ENCODE measurements at regions not wholly inside any gene's neighbourhood (a gene's known extent, or its start where the extent isn't known, plus 50 kb on each side); places are given as distances from the start of the nearest gene placed in this dataset.
A peak's percentile ranks its signal among the peaks of the same experiment; 100 is the strongest.
"Not testable (repeated sequence)": the region's sequence is repeated elsewhere in the genome, so short reads cannot be mapped to it uniquely, and the experiment has no call there.

DNA sequence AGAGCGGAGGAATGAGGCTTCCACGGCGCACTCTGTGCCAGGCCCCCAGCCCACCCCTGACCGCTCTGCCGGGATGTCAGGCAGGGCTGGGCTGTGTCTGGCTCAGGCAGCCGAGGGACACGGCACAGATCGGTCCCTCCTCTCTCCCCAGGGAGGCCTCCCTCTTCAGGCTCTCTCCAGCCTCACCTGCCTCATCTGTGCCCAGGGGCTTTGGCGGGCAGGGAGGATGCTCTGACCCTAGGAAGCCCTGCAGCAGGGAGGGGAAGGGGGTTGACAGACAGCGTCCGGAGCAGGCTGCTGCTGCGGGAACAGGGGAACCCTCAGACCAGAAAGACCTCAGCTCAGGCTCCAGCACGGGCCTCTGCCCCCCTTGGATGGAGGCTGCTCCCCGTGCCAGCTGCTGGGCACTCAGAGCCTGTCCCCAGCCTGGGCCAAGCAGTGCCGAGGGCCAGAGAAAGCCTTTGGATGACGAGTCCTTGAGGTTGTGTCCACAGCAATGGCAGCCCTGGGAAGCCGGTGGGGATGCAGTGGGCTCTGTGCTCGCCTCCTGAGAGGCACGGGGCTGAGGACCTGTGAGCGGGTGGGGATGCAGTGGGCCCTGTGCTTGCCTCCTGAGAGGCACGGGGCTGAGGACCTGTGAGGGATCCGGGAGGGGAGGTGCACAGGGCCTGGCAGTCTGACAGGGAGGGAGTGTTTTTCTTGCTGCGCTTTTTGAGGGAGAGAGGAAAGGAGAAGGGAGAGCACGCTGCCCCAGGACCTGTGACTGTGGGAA lies 66.9 kb downstream of the FOXL3 start:
- DNase-seq: no peak

DNA sequence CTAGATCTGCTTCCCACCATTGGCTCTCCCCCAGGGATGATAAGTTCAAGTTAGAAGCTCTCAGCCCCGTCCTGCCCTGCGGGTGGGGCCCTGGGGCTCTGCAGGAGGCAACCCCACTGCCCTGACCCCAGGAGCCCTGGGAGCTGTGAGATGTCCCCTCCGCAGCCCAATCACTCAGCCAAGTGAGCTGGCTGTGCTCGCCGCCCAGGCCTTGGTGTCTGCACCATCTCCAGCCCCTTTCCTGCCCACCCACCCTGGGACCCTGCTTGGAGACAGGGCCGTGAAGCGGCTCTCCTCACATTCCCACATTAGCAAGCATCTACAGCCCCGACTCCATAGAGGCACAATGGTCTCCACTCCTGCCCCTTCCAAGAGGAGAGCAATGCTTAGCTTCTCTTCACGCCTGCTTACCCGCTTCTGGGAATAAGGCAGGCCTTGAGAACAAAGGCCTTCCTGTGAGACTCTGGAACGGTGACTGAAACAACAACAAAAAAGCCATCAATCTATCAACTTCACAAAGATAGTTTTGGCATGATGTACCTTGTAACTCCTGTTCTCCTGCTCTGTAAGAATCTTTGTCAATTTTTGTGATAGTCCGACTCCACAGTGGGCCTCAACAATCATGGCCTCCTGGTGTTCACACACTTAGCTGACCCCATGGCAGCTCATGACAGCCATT lies 67.7 kb downstream of the FOXL3 start:
- DNase-seq: no peak

DNA sequence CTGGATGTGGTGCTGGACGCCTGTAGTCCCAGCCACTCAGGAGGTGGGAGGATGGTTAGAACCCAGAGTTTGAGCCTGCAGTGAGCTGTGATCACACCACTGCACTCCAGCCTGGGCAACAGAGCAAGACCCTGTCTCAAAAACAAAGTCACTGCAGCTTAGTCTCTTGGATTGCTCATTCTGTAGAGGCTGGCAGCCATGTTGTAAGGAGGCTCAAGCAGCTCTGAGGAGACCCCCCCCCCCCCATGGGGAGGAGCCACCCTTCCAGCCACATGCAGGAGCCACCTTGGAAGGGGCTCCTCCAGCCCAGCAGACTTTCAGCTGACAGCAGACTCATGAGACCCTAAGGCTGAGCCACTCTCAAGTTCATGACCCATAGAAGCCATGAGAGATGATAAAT lies 68.4 kb downstream of the FOXL3 start:
- DNase-seq: no peak

DNA sequence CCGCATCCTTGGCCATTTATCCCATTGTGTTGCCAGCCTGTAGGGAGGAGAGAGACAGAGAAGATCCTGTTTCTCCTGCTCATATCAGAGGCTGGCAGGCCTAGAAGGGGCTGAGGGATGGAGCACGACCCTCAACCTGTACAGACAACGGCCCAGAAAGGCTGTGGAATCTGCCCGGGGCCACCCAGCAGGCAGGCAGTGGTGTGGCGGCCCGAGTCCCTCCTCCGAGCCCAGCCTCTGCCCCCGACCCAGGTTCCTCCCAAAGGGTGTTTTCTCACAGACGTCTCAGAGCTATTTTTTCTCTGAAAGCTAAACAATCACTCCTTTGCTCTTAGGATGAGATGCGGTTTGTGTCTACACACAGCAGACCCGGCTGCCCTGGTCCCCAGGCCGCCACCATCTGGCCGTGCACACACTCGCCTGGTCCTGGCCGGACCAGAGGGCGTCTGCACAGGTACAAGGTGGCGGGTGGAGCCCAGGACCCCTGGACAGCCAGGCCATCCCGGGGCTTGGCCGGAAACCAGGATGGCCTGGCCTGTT lies 69.3 kb downstream of the FOXL3 start:
- no peak for DNase-seq

DNA sequence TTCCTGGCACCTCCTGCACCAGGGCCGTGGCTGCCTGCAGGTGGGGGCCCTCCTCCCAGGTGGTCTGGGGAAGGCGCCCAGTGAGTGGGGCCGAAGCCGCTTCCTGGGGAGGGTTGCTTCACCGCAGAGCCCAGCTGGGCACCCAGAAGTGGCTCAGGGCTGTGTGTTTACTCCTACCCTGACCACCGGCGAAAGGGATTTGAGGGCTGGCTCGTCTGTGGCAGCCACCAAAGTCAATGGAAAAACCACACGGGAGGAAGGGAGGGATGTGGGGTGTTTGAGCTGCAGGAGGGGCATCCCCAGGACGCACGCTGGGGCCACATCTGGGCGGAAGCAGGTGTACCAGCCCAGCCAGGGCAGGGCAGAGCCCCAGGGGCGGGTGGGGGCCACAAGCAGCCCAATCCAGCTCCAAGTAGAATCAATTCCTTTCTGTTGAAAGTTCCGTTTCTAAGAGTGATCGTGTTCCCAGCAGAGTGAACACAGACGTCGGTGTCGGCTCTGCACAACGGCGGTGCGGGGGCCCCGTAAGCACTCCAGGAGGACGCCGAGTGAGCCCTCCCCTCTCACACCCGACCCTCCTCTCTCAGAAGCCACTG lies 69.9 kb downstream of the FOXL3 start:
- no peak for DNase-seq

DNA sequence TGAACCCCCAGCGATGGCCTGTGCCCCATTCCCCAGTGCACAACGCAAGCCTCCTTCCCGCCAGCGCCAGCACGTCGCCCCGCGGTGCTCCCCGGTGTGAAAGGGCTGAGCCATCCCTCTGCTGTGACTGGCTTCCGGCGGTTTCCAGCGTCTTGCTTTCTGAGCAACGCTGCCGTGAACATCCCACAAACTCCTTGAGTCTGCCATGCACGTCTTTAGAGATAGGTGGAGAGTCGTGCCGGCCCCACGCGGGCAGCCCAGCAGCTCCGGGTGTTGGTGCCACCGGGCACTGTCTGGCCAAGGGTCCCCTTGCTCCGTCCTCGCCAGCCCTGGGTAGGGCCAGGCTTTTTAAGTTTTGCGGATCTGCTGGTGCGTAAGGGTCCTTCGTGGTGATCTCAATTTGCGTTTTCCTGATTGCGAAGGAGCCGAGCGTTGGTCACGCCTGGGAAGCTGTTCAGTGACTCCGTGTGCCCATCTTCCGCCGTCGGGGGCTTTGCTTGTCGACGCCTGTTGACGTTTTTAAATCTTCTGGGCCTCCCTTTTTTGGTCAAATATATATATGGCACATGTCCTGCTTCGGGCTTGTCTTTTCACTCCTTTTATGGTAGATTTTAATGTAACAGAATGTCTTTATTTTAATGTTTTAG lies 70.6 kb downstream of the FOXL3 start:
- DNase-seq: no peak

DNA sequence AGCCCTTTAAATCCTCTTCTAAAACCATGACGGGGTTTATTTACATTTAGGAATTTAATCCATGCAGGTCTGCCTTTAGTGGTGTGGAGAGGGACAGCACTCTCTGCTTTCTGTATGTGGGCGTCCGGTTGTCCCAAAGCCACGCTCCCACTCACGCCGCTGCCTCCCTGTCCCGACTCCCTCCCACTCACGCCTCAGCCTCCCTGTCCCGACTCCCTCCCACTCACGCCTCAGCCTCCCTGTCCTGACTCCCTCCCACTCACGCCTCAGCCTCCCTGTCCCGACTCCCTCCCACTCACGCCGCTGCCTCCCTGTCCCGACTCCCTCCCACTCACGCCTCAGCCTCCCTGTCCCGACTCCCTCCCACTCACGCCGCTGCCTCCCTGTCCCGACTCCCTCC lies 71.2 kb downstream of the FOXL3 start:
- not testable (repeated sequence) for DNase-seq

DNA sequence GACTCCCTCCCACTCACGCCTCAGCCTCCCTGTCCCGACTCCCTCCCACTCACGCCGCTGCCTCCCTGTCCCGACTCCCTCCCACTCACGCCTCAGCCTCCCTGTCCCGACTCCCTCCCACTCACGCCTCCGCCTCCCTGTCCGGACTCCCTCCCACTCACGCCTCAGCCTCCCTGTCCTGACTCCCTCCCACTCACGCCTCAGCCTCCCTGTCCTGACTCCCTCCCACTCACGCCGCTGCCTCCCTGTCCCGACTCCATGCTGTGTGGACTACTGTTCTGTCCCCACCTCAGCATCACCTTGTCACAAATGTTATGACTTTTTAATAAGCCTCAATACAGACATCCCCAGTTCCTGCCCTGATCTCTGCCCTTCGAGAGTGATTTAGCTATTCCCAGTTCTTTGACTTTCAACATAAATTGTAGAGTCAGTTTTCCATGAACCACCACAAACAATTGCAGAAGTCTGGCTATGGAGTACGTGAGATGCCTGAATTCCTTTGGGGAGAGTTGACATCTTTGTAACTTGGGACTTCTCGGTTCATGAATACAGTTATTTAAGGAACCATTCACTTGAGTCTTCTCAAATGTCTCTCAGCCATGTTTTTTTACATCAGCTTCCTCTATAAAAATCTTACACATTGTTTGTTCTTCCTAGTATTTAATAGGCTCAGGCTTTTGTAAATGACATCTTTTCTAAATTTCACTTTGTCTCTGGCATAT lies 71.9 kb downstream of the FOXL3 start:
- no peak for DNase-seq

DNA sequence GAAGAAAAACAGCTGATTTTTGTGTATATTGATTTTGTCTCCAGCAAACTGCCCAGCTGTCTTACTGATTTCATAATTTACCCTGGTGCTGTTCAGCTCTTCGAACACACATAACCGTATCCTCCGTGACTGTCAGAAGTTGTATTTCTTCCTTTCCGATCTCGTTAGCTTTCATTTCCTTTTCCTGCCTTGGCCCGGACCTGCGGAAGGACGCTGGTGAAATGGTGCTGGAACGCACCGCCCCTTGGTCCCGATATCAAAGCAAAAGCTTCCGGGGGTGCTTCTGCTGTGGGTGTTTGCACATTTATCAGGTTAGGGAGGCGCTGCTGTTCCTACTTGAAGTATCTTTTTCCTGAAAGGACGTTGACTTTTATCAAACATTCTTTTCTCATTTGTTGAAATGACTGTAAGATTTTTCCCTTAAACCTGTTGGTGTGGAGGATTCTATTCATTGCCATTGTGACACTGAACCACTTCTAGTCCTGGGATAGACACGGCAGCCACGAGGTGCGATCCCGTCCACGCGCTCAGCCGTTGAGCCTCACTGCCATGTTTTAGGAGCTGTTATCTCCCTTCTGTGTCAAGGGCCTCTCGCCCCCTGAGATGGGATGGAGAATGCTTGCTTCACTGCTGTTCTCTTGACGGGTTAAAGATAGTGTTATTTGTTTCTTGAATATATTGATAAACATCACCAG lies 72.6 kb downstream of the FOXL3 start:
- DNase-seq: peak; percentile 36 to 61

DNA sequence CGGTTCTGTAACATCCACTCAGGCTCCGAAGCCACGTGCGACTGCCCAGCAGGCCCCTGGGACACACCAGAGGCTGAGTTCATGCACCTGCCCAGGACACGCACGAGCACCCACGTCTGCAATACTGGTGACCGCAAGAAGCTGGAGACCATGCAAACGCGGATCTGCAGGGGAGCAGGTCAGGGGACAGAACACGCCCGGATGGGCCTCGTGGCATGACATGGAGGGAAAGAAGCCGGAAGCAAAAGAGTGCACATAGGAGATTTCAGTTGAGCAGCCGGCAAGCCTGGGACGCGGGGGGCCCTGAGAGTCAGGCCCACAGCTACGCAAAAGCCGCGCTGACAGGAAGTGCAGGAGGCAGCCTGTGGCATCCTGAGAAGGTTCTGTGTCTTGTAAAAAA lies 73.7 kb downstream of the FOXL3 start:
- DNase-seq: peak; percentile 39 to 52

DNA sequence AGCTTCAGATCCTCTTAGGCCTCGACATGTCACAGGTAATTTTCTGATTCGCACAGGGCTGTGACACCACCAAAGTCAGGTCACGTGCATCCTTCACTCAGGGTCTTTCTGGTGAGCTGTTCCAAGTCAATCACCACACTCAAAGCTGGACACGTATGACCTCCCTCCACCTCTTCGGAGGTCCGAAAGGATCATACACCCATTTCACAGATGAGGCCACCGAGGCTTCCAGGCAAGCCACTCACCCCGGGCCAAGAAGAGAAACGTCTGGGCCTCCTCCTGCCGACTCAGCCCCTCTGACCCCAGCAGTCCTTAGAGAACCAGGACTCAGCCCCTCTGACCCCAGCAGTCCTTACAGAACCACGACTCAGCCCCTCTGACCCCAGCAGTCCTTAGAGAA lies 74.6 kb downstream of the FOXL3 start:
- DNase-seq: no peak

DNA sequence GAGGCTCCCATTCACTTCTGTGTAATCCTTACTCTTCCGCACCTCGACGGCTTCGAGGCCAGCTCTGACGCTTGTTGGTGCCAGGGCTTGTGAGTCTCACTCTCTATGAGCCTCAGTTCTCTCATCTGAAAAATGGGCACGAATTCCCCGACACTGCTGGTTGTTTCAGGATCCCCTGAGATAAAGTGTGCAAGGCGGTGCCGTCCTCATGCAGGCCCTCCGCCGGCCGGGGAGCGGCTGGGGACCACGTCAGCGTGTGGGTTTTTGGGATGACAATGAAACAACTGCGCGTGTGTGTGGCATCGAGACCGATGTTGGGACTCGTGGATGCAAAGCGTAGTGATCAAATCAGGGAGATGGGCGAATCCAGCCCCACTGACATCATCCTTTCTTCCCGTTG lies 75.6 kb downstream of the FOXL3 start:
- no peak for DNase-seq

DNA sequence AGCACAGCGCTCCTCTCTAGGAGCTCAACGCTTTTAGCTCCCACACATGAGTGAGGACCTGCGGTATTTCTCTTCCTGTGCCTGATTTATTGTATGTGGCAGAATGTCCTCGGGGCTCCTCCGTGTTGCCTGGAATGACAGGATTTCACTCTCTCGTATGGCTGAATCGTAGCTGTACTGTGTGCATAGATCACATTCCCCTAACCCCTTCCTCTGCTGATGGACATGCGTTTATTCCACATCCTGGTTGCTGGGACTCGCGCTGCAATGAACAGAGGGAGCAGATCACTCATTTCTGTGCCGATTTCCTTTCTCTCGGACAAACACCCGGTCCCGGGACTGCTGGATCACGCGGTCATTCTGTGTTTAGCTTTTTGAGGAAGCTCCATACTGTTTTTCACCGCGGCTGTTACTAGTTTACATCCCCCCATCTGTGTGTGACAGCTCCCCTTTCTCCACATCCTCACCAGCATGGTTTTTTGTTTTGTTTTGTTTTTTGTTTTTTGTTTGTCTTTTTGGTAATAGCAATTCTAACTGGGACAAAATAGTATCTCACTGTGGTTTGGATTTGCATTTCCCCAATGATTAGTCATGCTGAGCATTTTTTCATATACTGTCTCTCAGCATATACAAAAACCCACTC lies 76.3 kb downstream of the FOXL3 start:
- no peak for DNase-seq

DNA sequence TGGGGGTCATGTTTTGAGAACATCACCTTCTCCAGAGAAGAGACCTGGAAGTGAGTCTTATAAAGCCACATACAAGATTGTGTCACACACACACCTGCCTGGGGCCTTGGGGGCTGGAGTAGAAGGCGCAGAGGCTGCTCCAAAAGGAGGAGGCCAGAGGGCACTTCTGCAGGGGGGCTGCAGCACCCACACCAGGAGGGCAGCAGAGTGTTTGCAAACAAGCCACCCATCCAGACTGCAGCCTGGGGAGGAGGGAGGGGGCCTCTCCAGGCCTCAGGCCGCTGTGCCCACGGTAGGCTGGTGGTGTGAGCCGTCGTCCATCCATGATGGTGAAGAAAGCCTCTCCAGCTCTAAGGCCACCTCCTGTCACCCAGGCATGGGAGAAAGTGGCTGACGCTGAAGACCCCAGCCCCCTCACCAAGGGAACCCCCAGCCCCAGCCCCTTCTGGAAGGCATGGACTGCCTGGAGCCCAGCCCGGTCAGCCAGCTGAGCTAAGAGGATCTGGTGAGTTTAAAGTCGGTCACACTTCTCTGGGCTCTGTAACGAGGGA lies 77.5 kb downstream of the FOXL3 start:
- DNase-seq: no peak

DNA sequence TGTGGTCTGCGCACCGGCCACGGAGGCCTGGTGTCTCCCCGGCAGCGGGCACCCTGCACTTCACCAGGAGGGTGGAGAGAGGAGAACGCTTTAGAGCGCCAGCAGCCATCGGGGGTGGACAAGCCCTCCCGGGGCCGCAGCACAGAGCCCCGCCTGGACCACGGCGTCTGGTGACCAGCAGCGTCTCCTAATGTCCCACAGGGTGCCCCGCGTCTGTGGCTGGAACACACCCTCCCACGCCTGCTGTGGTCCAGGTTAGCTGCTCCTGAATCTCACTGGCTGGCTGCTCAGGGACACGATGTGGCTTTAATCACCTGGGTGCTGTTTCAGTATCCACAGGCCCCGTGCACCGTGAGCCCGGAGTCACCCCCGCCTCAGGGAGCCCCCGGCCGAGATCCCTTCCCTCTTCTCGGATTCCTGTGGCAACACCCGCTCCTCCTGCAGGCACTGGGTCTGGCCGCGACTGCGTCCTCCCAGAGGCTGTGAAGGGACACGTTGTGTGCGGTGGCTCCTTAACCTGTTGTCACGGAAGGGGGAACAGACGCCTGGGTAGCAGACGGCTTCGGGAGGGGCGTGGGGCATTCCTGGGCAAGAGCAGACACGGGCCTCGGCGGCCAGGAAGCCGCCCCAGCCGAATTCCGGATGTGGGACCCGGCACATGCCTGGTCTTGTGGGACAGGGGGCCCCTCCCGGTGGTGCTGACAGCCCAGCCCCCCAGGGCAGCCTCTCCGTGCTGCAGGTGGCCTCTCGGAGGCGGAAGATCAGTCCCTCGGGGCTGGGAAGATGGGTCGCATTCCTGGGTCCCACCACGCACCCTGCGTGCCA lies 78.9 kb downstream of the FOXL3 start:
- DNase-seq: no peak

DNA sequence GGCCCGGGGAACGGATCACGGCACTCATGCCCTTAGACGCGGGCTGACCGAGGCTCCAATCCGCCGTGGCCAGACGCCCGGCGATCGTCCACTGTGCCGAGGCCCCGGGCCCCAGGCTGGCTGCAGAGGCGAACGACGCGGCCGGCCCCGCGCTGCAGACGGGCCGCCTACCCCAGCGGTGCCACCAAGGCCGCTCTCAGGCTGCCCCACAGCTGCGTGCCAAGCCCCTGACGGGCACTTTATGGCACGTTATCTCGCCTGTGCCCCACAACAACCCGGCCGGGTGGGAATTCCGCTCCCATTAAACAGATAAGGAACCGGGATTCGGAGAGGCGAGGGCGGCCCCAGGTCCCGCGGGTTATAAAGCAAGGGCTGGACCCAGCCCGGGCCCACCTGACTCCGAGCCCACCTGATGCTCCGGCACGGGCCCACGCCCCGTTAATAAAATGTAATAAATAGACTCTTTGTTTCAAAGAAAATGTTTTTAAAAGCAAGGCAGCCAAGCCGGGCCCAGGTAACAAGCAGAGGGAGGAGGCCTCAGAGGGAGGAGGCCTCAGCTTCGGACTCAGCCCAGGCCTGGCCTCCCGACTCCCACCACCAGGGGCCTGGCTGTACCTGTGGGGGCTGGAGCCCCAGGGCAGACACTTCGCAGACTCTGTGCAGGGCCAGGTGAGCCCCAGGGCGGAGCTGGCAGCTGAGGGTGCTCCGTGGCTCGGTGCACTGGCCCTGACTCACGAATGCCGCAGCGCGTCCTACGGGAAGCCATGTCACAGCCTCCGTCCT lies 79.7 kb downstream of the FOXL3 start:
- DNase-seq: no peak

DNA sequence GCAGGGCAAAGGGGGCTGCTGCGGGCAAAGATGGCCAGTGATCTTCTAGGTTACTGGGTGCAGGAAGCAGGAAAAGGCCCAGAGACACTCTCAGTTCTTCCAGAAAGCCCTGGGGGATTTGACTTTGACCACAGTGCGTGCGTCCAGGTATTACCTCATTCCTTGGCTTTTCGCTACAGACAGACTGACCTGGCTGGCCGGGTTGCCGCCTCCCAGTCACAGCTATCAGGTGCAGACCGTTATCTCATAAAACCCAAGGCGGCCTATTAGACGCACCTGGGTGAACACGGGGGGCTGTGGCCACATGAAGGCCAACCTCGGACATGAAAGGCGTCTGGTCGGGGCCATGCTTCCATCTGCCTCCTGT lies 80.3 kb downstream of the FOXL3 start:
- no peak for DNase-seq

DNA sequence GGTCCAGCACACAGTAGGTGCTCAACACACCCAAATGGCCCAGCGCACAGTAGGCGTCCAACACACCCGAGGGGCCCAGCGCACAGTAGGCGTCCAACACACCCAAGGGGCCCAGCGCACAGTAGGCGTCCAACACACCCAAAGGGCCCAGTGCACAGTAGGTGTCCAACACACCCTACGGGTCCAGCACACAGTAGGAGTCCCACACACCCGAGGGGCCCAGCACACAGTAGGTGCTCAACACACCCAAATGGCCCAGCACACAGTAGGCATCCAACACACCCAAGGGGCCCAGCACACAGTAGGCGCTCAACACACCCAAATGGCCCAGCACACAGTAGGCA lies 80.8 kb downstream of the FOXL3 start:
- no peak for DNase-seq

DNA sequence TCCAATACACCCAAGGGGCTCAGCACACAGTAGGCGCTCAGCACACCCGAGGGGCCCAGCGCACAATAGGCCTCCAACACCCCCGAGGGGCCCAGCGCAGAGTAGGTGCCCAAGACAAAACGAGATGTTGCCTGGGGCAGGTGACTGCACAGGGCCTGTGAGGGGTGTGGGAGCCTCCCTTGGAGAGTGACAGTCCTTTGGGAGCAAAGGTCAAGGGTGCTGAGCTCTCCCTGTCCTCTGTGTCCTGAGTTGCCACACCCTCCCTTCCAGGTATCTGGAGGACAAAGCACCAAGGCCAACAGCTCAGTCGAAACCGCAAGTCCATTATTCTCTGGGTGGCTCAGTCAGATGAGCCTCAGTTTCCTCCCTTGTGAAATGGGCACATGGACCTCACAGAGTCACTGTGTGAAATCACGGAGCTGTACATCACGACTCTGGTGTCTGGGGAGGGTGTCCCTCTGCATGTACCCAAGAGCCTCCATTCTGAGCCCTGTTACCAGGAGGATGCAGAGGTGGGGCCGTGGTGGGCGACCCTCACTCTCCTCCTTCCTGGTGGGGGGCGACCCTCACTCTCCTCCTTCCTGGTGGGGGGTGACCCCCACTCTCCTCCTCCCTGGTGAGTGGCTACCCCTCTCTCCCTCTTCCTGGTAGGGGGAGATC lies 81.3 kb downstream of the FOXL3 start:
- DNase-seq: no peak
